ENCODE measurements at regions not wholly inside any gene's neighbourhood (a gene's known extent, or its start where the extent isn't known, plus 50 kb on each side); places are given as distances from the start of the nearest gene placed in this dataset.
A peak's percentile ranks its signal among the peaks of the same experiment; 100 is the strongest.

DNA sequence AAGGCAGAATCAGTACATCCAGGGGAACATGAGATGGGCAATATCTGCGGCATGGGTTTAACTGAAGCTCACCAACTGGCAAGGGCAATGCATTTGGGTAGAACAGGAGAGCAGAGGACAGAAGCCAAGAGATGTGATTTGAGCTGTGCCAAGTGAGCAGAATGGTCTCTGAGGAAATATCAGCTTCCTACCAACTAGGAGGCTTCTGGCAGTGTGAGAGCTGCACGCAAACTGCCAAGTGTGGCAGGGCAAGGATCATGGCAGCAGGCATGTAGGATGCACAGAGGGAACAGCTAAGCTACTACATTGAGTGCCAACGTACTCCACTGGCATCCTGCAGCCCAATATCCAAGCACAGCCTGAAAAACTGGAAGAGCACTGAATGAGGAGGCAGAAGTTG, 1036.5 kb downstream of the TUSC7 start:
- DNase-seq, result no peak

DNA sequence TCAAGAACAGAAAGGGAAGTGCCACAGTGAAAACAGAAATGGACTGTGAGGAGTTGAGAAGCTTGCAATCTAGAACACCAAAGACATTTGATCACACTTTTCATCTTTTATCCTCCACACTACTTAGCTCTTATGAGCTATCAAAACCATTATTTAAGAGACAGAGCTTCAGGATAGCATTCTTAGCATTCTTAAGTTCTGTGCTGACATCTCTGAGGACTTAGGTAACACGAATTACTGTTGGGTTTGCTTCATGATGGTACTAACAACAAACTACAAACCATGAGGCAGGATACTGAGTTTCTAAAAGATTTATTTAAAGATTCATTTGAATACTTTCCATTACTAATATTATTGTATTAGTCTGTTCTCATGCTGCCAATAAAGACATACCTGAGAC, 1038.6 kb downstream of the TUSC7 start:
- no peak for DNase-seq

DNA sequence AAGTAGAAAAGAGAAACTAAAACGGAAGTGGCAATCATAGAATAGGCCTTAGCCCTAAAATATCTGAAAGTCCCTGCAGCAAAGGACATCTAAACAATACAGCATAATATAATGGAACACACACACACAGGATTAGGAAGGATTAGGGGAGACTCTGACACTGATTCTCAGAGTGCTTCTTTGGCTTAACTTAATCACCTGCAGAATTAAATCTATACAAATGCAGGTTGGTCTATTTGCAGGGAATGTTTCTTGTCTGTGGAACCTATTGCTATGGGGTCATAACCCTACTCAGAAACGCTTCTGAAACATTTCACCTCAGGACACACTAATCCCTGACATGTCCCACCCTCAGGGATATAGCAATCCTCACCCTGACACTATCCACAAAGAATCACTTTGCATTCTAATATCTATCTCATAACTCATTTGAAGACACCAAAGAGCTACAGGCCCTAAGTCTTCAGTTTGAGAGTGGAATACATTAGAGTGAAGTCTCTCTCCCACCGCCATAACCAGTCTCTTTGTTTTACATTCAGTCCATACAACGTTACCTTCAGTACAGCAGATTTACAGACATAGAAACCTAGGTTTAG, 1041.2 kb downstream of the TUSC7 start:
- no peak for DNase-seq

DNA sequence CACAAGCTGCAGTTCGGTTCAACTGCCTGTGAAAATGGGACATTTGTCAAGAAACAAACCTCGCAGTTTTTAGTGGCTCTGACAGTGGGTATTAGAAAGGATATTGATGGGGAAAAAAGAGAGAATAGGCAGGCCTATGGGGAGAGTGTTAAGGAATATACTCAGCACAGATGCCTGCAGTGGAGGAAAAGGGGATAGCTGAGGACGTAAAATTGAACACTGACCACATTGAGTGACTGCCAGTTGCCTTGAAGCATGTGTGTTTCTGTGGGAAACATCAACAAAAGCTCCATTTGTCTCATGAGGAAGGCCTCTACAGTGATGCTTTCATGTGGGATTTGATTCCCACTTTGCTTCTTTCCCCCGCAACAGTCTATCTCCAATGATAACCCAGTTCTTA, 1042.1 kb downstream of the TUSC7 start:
- no peak for DNase-seq

DNA sequence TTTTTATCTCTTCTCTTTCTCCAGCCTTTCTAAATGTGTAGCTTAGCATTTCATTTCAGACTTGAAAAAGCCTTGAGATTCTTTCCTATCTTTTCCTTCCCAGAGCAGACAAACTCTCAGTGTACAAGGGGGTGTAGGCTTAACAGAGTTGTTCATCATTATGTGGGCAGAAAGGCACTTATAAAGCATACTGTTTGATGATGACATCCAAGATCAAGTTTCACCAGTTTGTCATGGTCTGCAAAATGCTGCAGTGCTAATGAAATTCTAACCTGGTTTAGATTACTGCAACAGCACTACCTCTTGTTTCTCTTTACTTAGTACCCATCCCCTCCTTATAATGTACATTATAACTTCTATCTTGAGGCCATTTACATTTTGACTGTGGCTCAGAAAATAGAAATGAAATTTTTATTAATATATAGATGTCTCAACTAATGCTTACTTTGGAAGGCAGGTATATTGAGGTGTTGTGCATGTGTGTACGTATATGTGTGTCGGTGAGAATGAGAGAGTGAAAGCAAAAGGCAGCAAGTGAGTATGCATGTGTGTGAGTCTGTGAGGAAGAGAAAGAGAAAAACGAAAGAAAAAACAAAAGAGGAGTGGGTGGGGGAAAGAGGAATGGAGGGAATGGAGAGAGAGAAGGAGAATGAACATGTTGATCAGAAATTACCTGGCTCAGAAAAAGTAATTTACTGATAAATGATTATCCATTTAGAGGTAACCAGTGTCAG, 1043.6 kb downstream of the TUSC7 start:
- DNase-seq, result no peak

GRCh38 chr3:117754058-117754457, 1044.5 kb downstream of the TUSC7 start:
- no peak for DNase-seq

- no peak for DNase-seq
Observed at GRCh38 chr3:117754841-117755240, 1045.3 kb downstream of the TUSC7 start.

DNA sequence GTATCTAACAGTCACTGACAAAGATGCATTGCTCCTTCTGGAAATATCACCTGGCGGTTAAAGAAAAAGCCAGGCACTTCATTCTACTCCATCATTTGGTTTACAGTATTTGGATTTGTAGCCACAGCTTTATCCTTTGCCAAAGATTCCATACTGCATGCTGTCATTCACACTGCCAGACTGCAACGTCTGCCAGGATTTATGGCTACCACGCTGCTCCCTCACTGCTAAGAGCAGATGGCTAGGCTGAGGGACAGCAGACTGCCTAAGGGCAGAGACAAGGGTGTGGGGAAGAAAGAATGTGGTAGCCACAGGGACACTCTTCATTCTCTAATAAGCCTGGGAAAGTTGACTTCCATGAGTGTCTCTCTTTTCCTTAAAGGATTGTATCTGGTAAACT, 1047.0 kb downstream of the TUSC7 start:
- DNase-seq, result no peak

DNA sequence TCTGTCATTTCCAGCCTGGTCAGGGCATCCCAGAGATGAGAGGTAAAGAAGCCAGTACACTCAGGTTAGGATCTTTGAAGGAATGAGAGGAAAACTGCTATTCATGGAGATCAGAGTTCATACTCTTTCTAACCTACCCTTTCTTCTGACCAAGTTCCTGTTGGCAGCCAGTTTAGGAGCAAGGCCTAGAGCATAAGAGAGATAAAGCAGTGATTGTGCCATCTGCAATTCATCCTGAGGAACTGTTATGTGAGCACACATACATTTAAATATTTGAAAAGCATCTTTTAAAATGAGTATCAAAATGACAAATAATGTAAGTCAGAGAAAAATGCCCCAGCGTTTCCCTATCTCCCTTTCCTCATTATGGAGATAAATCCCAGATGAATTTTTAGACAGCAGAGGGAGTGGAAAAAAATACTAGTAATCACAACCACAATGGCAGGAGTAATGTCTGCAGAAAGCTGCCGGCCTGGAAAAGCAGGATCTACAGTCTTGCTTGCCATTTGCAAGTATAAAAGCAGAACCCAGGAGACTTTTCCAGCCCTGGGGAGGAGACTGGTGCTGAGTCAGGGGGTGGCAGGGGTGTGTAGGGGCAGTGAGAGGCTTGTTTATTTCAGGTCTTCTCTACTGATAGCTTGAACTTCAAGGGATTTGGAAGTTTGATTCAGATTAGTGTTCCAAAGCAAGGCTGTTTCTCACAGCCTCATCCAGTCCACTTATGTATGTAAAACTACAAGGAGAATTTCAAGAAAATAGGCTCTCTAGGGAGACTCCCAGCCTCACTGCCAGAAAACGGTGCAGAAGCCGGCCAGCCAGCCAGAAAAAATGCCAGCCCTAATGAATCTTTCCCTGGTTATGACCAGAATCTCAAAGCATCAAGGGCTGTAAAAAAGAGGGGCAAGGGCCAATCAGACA, 1052.4 kb downstream of the TUSC7 start:
- no peak for DNase-seq

DNA sequence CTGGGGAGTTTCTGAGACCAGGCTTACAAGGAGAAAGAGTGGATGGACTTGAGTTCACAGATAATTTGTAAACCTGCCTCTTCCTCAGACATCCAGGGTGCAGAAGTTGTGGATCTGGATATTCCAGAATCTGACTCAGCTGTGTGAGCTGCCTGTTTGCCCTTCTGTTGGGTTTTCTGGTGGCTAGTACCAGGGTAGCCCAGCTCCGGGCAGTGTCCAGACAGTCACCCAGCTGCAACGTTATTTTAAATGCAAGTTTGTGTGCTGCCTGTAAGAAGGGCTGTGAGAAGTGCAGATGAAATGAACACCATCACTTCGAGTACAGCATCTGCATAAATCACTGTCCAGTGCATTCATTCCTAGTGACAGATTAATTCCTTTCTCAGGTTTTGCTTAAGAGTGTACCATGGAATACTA, 1053.0 kb downstream of the TUSC7 start:
- no peak for DNase-seq

DNA sequence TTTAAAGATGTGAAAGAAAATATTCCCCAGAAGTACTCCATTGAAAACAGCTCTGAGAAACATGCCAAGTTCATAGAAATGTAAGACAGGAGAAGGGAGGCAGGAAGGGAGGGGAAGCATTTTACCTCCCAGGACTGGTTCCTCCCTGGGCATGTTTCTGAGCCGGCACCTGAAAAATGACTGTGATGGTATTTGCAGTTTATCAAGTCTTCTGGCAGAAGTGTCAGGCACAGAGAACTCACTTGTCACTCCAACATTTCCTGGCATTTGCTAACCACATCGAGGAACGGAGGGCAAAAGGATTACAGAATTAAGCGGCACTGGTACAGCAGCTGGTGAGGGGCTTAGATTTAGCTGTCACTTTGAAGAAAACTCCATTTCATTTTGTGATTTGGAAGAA, 1054.0 kb downstream of the TUSC7 start:
- DNase-seq, result no peak

GRCh38 chr3:117768581-117768980, 1059.0 kb downstream of the TUSC7 start:
- no peak for DNase-seq

GRCh38 chr3:117774130-117774529, 1064.6 kb downstream of the TUSC7 start:
- no peak for DNase-seq

DNA sequence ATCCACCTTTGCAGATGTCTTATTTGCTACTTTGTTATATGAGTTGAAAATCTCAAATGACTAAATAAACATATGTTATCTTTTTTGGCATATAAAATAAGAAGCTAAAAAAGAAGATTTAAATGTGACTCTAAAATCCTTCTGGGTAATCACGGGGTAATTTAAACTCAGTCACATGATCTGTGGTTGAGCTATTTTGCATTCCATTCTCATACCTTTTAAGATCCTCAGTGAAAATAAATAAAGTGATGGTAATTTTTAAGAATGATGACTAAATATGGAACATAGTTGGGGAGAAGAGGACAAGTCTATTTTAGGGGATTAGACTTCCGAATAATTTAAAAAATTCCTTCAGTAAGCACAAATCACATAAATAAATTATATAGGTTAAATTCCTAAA, 1076.8 kb downstream of the TUSC7 start:
- no peak for DNase-seq

GRCh38 chr3:117788061-117788460, 1078.5 kb downstream of the TUSC7 start:
- peak; percentile 66 for DNase-seq

- DNase-seq, result no peak
Observed at GRCh38 chr3:117788506-117788905, 1078.9 kb downstream of the TUSC7 start.

- no peak for DNase-seq
Observed at GRCh38 chr3:117790235-117790987, 1080.8 kb downstream of the TUSC7 start.

GRCh38 chr3:117793622-117794265, 1084.2 kb downstream of the TUSC7 start:
- DNase-seq, result peak; percentile 58

GRCh38 chr3:117798221-117798620, 1088.6 kb downstream of the TUSC7 start:
- DNase-seq, result no peak

DNA sequence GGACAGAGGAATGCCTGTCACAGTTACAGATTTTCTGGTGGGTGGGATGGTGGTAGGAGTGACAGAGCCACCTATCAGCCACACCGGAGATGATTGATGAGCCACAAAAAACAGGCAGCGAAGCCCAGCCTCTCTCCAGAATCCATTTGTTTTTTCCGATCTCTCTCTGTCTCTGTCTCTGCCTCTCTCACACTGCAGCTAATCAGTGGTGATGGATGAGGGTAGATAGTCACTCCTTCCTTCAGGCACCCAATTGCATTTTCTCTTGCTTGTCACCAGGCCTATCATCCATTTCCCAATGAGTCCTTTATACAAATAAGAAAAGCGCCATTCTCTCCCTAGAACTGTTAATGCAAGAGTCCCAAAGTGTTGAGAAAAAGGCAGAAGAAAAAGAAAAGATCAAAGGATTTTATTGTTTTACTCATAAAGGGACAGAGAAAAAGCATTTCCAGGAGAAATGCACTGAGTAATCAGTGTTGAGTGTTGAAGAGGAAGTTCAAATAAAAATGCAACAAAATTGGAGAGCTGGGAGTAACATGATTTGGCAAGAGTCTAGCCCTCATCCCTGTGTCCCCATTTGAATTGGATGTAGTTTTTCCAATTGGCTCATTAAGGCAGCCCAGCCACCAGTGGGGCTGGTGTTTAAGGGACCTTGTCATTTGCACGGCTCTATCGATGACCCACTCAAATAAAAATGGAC, 1089.3 kb downstream of the TUSC7 start:
- DNase-seq, result no peak

- DNase-seq, result no peak
Observed at GRCh38 chr3:117799387-117799735, 1089.8 kb downstream of the TUSC7 start.

- no peak for DNase-seq
Observed at GRCh38 chr3:117801912-117802239, 1092.3 kb downstream of the TUSC7 start.

Data from NCI-H1092 treated with DMSO at 0.1 percent for 48 hours (cell line).